SJSA1 (cell line): ENCODE measurements at regions not wholly inside any gene's neighbourhood (a gene's known extent, or its start where the extent isn't known, plus 50 kb on each side); places are given as distances from the start of the nearest gene placed in this dataset.

Experiments
- DNase-seq, 2 experiments: peaks; one replicate each; pipeline ENCODE4 v3.0.0-alpha.2; 2015 to 2020; ENCODE audit warnings: low spot score in 2 of 2, low read depth in 1 of 2
- H3K27ac ChIP-seq: fragments of 250-450 bp; sonication (Bioruptor Pico); 2 replicates; pipeline ENCODE4 v1.5.1; 2020; ENCODE audit warnings: mild to moderate bottlenecking, moderate library complexity
- H3K27me3 ChIP-seq: fragments of 250-450 bp; sonication (Bioruptor Pico); replicated peaks from 2 replicates; pipeline ENCODE4 v1.5.1; 2020; ENCODE audit warnings: mild to moderate bottlenecking, moderate library complexity
- H3K36me3 ChIP-seq: fragments of 250-450 bp; sonication (Bioruptor Pico); 2 replicates; pipeline ENCODE4 v1.5.1; 2020; ENCODE audit warnings: mild to moderate bottlenecking
- H3K4me1 ChIP-seq: fragments of 250-450 bp; sonication (Bioruptor Pico); replicated peaks from 2 replicates; pipeline ENCODE4 v1.6.1; 2021; ENCODE audit warnings: mild to moderate bottlenecking
- H3K4me3 ChIP-seq: fragments of 250-450 bp; sonication (Bioruptor Pico); 2 replicates; pipeline ENCODE4 v1.5.1; 2020; ENCODE audit warnings: mild to moderate bottlenecking
- H3K9me3 ChIP-seq: fragments of 250-450 bp; sonication (Bioruptor Pico); replicated peaks from 2 replicates; pipeline ENCODE4 v1.5.1; 2020; ENCODE audit warnings: mild to moderate bottlenecking

GRCh38 chr4:35365186-35365585 lies 879.1 kb downstream of the ARAP2 start:
- Histone ChIP-seq H3K36me3 (no peaks in the 10 kb centered on the region), H3K4me1 (no peaks in the 10 kb centered on the region), H3K27me3 (no peaks in the 10 kb centered on the region), H3K4me3 (no peak overlapping the region), H3K27ac (no peak overlapping the region), H3K9me3 (no peaks in the 10 kb centered on the region)
- DNase-seq, result no peak

- no peak overlapping the region for H3K27ac ChIP-seq
- no peaks in the 10 kb centered on the region for H3K36me3 ChIP-seq
- H3K4me3 ChIP-seq, result no peak overlapping the region
- DNase-seq, result no peak
- no peaks in the 10 kb centered on the region for H3K27me3 ChIP-seq
- H3K9me3 ChIP-seq, result no peaks in the 10 kb centered on the region
- H3K4me1 ChIP-seq, result no peaks in the 10 kb centered on the region
These were observed 844.4 kb downstream of the ARAP2 start for GRCh38 chr4:35399912-35400311.

GRCh38 chr4:35423104-35423503 lies 821.2 kb downstream of the ARAP2 start:
- DNase-seq, result no peak
- Histone ChIP-seq H3K27ac (no peak overlapping the region), H3K4me3 (no peak overlapping the region), H3K9me3 (no peaks in the 10 kb centered on the region), H3K4me1 (no peaks in the 10 kb centered on the region), H3K36me3 (no peaks in the 10 kb centered on the region), H3K27me3 (no peaks in the 10 kb centered on the region)

GRCh38 chr4:35447474-35447873 lies 796.8 kb downstream of the ARAP2 start:
- Histone ChIP-seq H3K27me3 (no peaks in the 10 kb centered on the region), H3K9me3 (no peaks in the 10 kb centered on the region), H3K36me3 (no peaks in the 10 kb centered on the region), H3K27ac (no peak overlapping the region), H3K4me1 (no peaks in the 10 kb centered on the region), H3K4me3 (no peak overlapping the region)
- DNase-seq, result no peak

GRCh38 chr4:35459045-35459444 lies 785.3 kb downstream of the ARAP2 start:
- Histone ChIP-seq H3K36me3 (no peaks in the 10 kb centered on the region), H3K27ac (no peak overlapping the region), H3K4me3 (no peak overlapping the region), H3K9me3 (no peaks in the 10 kb centered on the region), H3K27me3 (no peaks in the 10 kb centered on the region), H3K4me1 (no peaks in the 10 kb centered on the region)
- no peak for DNase-seq

GRCh38 chr4:35461931-35462659 lies 782.2 kb downstream of the ARAP2 start:
- Histone ChIP-seq H3K27me3 (no peaks in the 10 kb centered on the region), H3K27ac (no peak overlapping the region), H3K9me3 (no peaks in the 10 kb centered on the region), H3K4me3 (no peak overlapping the region), H3K36me3 (no peaks in the 10 kb centered on the region), H3K4me1 (no peaks in the 10 kb centered on the region)
- no peak for DNase-seq

- Histone ChIP-seq H3K4me1 (no peaks in the 10 kb centered on the region), H3K27ac (no peak overlapping the region), H3K36me3 (no peaks in the 10 kb centered on the region), H3K27me3 (no peaks in the 10 kb centered on the region), H3K9me3 (no peaks in the 10 kb centered on the region), H3K4me3 (no peak overlapping the region)
- DNase-seq, result no peak
These were observed 780.9 kb downstream of the ARAP2 start for GRCh38 chr4:35463251-35463952.

GRCh38 chr4:35464964-35465528 lies 779.3 kb downstream of the ARAP2 start:
- Histone ChIP-seq H3K4me3 (no peak overlapping the region), H3K9me3 (no peaks in the 10 kb centered on the region), H3K27ac (no peak overlapping the region), H3K4me1 (no peaks in the 10 kb centered on the region), H3K36me3 (no peaks in the 10 kb centered on the region), H3K27me3 (no peaks in the 10 kb centered on the region)
- DNase-seq, result no peak

GRCh38 chr4:35491093-35491492 lies 753.2 kb downstream of the ARAP2 start:
- no peaks in the 10 kb centered on the region for H3K36me3 ChIP-seq
- H3K4me3 ChIP-seq, result no peak overlapping the region
- H3K4me1 ChIP-seq, result no peaks in the 10 kb centered on the region
- DNase-seq, result no peak
- no peaks in the 10 kb centered on the region for H3K27me3 ChIP-seq
- no peaks in the 10 kb centered on the region for H3K9me3 ChIP-seq
- no peak overlapping the region for H3K27ac ChIP-seq

GRCh38 chr4:35493977-35494376 lies 750.3 kb downstream of the ARAP2 start:
- DNase-seq, result no peak
- no peaks in the 10 kb centered on the region for H3K27me3 ChIP-seq
- no peak overlapping the region for H3K4me3 ChIP-seq
- no peaks in the 10 kb centered on the region for H3K9me3 ChIP-seq
- H3K36me3 ChIP-seq, result no peaks in the 10 kb centered on the region
- no peak overlapping the region for H3K27ac ChIP-seq
- no peaks in the 10 kb centered on the region for H3K4me1 ChIP-seq

- Histone ChIP-seq H3K27me3 (no peaks in the 10 kb centered on the region), H3K27ac (no peak overlapping the region), H3K4me3 (no peak overlapping the region), H3K36me3 (no peaks in the 10 kb centered on the region), H3K4me1 (no peaks in the 10 kb centered on the region), H3K9me3 (no peaks in the 10 kb centered on the region)
- no peak for DNase-seq
These were observed 749.4 kb downstream of the ARAP2 start for GRCh38 chr4:35494955-35495354.

- no peaks in the 10 kb centered on the region for H3K9me3 ChIP-seq
- H3K27ac ChIP-seq, result no peak overlapping the region
- H3K4me1 ChIP-seq, result no peaks in the 10 kb centered on the region
- no peaks in the 10 kb centered on the region for H3K36me3 ChIP-seq
- H3K27me3 ChIP-seq, result no peaks in the 10 kb centered on the region
- no peak for DNase-seq
- H3K4me3 ChIP-seq, result no peak overlapping the region
These were observed 743.5 kb downstream of the ARAP2 start for GRCh38 chr4:35500812-35501211.

- no peak overlapping the region for H3K4me3 ChIP-seq
- H3K27me3 ChIP-seq, result no peaks in the 10 kb centered on the region
- no peaks in the 10 kb centered on the region for H3K36me3 ChIP-seq
- no peak for DNase-seq
- no peaks in the 10 kb centered on the region for H3K4me1 ChIP-seq
- H3K9me3 ChIP-seq, result no peaks in the 10 kb centered on the region
- no peak overlapping the region for H3K27ac ChIP-seq
These were observed 740.9 kb downstream of the ARAP2 start for GRCh38 chr4:35503435-35503834.

GRCh38 chr4:35506161-35506560 lies 738.2 kb downstream of the ARAP2 start:
- H3K27ac ChIP-seq, result no peak overlapping the region
- DNase-seq, result no peak
- H3K4me1 ChIP-seq, result no peaks in the 10 kb centered on the region
- H3K36me3 ChIP-seq, result no peaks in the 10 kb centered on the region
- H3K27me3 ChIP-seq, result no peaks in the 10 kb centered on the region
- H3K9me3 ChIP-seq, result no peaks in the 10 kb centered on the region
- no peak overlapping the region for H3K4me3 ChIP-seq
